Coronary artery (tissue), 2 donors: ENCODE measurements at regions not wholly inside any gene's neighbourhood (a gene's known extent, or its start where the extent isn't known, plus 50 kb on each side); places are given as distances from the start of the nearest gene placed in this dataset.

ENCODE experiments used
- DNase-seq: peaks from one replicate; pipeline ENCODE4 v3.0.0-alpha.2; 2017; ENCODE audit warnings: low spot score
- H3K27ac ChIP-seq, 2 donors: fragments of 200-600 bp; sonication (generic); one replicate each; pipeline ENCODE4 v1.5.1; 2016 to 2019
- H3K4me3 ChIP-seq: fragments of 200-600 bp; sonication (generic); 2 replicates; pipeline ENCODE4 v1.5.1; 2016; ENCODE audit warnings: mild to moderate bottlenecking, moderate library complexity
- TF ChIP-seq, protein P1 (sequence below): fragments of 200-600 bp; sonication (generic); IDR thresholded peaks from one replicate; pipeline ENCODE4 v1.5.1; 2019; ENCODE audit warnings: antibody characterized with exemption

DNA sequence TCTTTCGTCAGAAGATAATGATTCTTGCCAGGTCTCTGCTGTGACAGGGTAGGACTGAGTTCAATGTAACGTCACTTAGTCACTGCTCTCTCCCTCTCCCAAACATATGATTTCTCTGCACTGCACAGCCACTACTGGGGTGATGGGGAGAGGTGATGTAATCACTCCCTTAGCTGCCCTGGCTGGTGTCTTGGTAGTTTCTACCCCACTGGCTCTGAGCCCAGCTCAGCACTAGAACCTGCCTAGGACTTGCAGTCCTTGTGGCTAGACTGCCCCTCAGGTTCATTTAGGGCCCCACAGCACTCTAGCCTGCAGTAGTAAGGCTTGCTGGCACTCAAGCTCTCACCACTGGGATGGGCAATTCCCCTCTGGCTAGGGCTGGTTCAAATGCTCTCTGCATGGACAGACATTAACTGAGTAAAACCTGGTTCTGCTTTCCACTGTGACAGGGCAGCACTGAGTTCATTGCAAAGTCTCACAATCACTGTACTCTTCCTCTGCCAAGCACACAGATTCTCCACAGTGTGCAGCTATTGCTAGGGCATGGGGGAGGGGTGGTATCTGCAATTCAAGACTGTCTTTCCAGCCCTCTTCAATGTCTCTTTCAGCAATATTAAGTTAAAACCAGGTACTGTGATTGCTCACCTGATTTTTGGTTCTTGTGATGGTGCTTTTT lies 571.4 kb upstream of the FAT3 start:
- no peak overlapping the region for H3K4me3 ChIP-seq
- TF ChIP-seq, protein P1, sequence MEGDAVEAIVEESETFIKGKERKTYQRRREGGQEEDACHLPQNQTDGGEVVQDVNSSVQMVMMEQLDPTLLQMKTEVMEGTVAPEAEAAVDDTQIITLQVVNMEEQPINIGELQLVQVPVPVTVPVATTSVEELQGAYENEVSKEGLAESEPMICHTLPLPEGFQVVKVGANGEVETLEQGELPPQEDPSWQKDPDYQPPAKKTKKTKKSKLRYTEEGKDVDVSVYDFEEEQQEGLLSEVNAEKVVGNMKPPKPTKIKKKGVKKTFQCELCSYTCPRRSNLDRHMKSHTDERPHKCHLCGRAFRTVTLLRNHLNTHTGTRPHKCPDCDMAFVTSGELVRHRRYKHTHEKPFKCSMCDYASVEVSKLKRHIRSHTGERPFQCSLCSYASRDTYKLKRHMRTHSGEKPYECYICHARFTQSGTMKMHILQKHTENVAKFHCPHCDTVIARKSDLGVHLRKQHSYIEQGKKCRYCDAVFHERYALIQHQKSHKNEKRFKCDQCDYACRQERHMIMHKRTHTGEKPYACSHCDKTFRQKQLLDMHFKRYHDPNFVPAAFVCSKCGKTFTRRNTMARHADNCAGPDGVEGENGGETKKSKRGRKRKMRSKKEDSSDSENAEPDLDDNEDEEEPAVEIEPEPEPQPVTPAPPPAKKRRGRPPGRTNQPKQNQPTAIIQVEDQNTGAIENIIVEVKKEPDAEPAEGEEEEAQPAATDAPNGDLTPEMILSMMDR = no peak
- no peak overlapping the region for H3K27ac ChIP-seq
- no peak for DNase-seq

DNA sequence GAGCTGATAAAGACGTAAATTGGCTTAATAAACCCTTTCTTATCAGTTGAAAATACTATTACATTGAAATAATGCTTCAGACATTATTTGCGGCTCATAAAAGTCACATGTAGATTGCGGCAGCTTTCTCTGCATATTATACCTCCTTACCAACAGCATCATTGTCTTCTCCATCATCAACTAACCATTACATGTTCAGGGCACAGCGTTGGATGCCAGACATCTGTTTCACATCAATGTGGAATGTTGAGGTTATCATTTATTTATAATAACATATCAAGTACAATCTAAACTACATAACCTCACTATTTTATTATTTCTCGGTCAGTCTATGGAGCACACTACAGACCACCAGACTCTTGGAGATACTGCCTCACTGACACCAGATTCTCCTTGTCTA lies 573.8 kb upstream of the FAT3 start:
- Histone ChIP-seq H3K4me3 (no peak overlapping the region), H3K27ac (no peak overlapping the region)
- TF ChIP-seq, protein P1 = no peak
- no peak for DNase-seq

DNA sequence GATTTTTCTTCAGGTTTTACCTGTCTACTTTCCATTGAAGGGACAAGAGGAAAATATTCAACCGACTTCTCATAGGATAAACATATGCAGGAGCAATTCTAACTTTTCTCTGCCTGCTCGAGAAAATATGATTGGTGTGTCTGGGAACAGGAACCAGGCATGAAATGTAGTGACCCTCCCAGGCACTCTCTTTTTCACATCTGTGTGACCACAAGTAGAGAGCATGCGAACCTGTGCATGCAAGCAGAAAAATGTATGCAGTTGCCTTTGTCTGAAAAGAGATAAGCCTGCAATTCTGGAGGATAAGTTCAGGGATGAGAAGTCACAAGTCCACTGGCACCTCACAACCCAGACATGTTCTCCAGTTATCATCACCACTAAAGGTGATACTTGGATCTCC lies 583.5 kb upstream of the FAT3 start:
- TF ChIP-seq, protein P1 = no peak
- no peak overlapping the region for H3K4me3 ChIP-seq
- no peak overlapping the region for H3K27ac ChIP-seq
- no peak for DNase-seq

DNA sequence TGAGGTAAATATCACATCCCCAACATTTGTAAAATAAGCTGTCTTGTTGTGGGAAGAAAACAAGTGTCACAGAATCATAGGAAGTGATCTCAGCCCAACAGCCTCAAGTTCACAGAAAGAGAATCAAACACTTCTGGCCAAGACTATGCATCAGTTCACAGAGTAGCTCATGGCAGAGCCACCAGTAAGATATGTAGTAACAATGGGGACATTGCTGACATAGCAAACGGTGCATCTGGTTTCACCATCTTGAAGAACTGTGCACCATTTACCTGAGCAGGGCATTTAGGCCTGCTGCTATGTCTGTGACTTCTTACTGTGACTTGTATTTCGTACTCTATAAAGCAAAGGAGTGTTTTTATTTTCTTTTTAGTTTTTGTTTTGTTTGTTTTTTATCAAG lies 585.3 kb upstream of the FAT3 start:
- TF ChIP-seq, protein P1 = no peak
- H3K27ac ChIP-seq = no peak overlapping the region
- H3K4me3 ChIP-seq = no peak overlapping the region
- DNase-seq = no peak

DNA sequence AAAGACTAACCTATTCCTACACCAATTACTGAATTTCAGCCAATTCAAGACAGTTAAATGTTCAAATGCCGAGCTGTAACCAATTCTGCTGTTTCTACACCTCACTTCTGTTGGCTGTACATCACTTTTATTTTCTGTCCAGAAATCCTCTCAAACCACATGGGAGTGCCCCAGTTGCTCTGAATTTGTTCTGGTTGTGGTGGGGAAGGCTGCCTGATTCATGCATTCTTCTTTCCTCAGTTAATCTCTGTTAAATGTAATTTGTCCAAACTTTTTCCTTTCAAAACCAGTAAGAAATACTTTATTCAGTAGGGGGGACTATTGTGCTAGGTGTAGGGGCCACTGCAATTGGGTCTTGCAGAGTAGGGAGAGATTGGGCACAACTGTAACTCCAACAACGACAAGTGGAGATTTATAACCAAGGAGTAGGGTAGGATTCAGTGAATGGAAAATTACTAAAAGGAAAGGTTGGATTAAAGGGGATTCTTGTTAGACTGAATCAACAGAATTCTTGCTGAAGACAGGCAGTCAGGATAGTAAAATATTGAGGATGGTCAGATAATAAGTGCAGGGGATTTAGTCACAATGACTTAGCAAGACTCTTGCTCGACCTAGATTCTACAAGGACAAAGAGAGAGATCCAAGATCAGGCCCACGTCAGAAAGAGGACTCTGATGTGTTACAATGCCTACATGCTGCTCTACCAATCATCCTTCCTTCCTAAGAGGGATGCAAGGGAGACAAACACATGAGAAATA lies 593.5 kb upstream of the FAT3 start:
- H3K4me3 ChIP-seq = no peak overlapping the region
- TF ChIP-seq, protein P1 = no peak
- H3K27ac ChIP-seq = no peak overlapping the region
- no peak for DNase-seq

DNA sequence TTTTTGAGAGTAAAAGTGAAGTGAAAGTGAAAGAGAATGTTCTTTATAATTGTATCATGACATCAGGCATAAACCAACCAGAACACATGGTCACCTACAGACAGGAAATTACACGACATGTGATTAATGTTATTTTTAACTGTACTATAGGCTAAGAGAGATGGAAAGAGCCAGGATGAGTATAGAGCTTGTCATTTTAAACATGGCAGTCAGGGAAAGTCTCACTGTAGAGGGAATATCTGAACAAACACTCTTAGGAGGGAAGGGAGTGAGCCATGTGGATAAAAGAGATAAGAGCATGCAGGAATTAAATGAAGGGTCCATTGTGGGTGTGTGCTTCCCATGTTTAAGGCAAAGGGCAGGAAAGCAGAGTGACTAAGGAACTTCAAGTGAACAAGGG lies 599.1 kb upstream of the FAT3 start:
- Histone ChIP-seq H3K27ac (no peak overlapping the region), H3K4me3 (no peak overlapping the region)
- TF ChIP-seq, protein P1 = no peak
- no peak for DNase-seq

DNA sequence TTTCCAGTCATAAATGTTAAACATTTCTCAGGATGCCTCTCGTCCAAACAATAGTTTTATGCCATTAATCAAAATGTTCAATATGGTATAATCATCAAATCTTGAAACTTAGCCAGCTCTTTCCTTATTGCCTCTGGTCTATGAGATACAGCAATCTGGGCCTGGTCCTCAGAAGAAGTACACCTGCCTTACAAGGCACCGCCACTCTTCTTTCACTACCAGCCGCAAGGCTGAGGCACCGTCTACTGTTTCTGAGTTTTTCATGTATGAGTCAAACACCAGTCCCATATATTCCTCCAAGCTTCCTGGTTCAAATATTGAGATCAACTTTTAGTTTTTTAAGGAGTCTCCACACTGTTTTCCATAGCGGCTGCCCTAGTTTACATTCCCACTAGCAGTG lies 600.6 kb upstream of the FAT3 start:
- TF ChIP-seq, protein P1 = no peak
- Histone ChIP-seq H3K27ac (no peak overlapping the region), H3K4me3 (no peak overlapping the region)
- no peak for DNase-seq
